ENCODE measurements at regions not wholly inside any gene's neighbourhood (a gene's known extent, or its start where the extent isn't known, plus 50 kb on each side); places are given as distances from the start of the nearest gene placed in this dataset.

GRCh38 chr1:194616835-194617234 is 1430.4 kb upstream of the B3GALT2 start:
- no peak for DNase-seq (ENCODE audit: low read depth in 2 of 3, low spot score in 1 of 3)

GRCh38 chr1:194602184-194602583 is 1415.8 kb upstream of the B3GALT2 start:
- no peak for DNase-seq (ENCODE audit: low read depth in 2 of 3, low spot score in 1 of 3)

- DNase-seq (ENCODE audit: low read depth in 2 of 3, low spot score in 1 of 3), result no peak
Observed at GRCh38 chr1:194600716-194601115, 1414.3 kb upstream of the B3GALT2 start.

GRCh38 chr1:194598098-194598497 is 1411.7 kb upstream of the B3GALT2 start:
- no peak for DNase-seq (ENCODE audit: low read depth in 2 of 3, low spot score in 1 of 3)

- no peak for DNase-seq (ENCODE audit: low read depth in 2 of 3, low spot score in 1 of 3)
Observed at GRCh38 chr1:194586302-194586701, 1399.9 kb upstream of the B3GALT2 start.

- no peak for DNase-seq (ENCODE audit: low read depth in 2 of 3, low spot score in 1 of 3)
Observed at GRCh38 chr1:194584052-194584451, 1397.6 kb upstream of the B3GALT2 start.

GRCh38 chr1:194570476-194570875 is 1384.1 kb upstream of the B3GALT2 start:
- DNase-seq (ENCODE audit: low read depth in 2 of 3, low spot score in 1 of 3), result no peak

GRCh38 chr1:194568610-194569009 is 1382.2 kb upstream of the B3GALT2 start:
- no peak for DNase-seq (ENCODE audit: low read depth in 2 of 3, low spot score in 1 of 3)

- no peak for DNase-seq (ENCODE audit: low read depth in 2 of 3, low spot score in 1 of 3)
Observed at GRCh38 chr1:194548071-194548470, 1361.7 kb upstream of the B3GALT2 start.

- DNase-seq (ENCODE audit: low read depth in 2 of 3, low spot score in 1 of 3), result no peak
Observed at GRCh38 chr1:194544012-194544411, 1357.6 kb upstream of the B3GALT2 start.

- DNase-seq (ENCODE audit: low read depth in 2 of 3, low spot score in 1 of 3), result no peak
Observed at GRCh38 chr1:194538453-194538852, 1352.0 kb upstream of the B3GALT2 start.

- no peak for DNase-seq (ENCODE audit: low read depth in 2 of 3, low spot score in 1 of 3)
Observed at GRCh38 chr1:194537521-194537920, 1351.1 kb upstream of the B3GALT2 start.

- no peak for DNase-seq (ENCODE audit: low read depth in 2 of 3, low spot score in 1 of 3)
Observed at GRCh38 chr1:194535369-194535768, 1349.0 kb upstream of the B3GALT2 start.

GRCh38 chr1:194534784-194535183 is 1348.4 kb upstream of the B3GALT2 start:
- no peak for DNase-seq (ENCODE audit: low read depth in 2 of 3, low spot score in 1 of 3)

GRCh38 chr1:194533641-194534040 is 1347.2 kb upstream of the B3GALT2 start:
- DNase-seq (ENCODE audit: low read depth in 2 of 3, low spot score in 1 of 3), result no peak

GRCh38 chr1:194517567-194517966 is 1331.2 kb upstream of the B3GALT2 start:
- DNase-seq (ENCODE audit: low read depth in 2 of 3, low spot score in 1 of 3), result no peak

GRCh38 chr1:194515916-194516315 is 1329.5 kb upstream of the B3GALT2 start:
- DNase-seq (ENCODE audit: low read depth in 2 of 3, low spot score in 1 of 3), result no peak

GRCh38 chr1:194512957-194513356 is 1326.5 kb upstream of the B3GALT2 start:
- no peak for DNase-seq (ENCODE audit: low read depth in 2 of 3, low spot score in 1 of 3)

- DNase-seq (ENCODE audit: low read depth in 2 of 3, low spot score in 1 of 3), result no peak
Observed at GRCh38 chr1:194512345-194512744, 1325.9 kb upstream of the B3GALT2 start.

GRCh38 chr1:194503209-194503608 is 1316.8 kb upstream of the B3GALT2 start:
- DNase-seq (ENCODE audit: low read depth in 2 of 3, low spot score in 1 of 3), result no peak

- DNase-seq (ENCODE audit: low read depth in 2 of 3, low spot score in 1 of 3), result no peak
Observed at GRCh38 chr1:194495434-194495833, 1309.0 kb upstream of the B3GALT2 start.

- DNase-seq (ENCODE audit: low read depth in 2 of 3, low spot score in 1 of 3), result no peak
Observed at GRCh38 chr1:194487172-194487571, 1300.8 kb upstream of the B3GALT2 start.

GRCh38 chr1:194485432-194485831 is 1299.0 kb upstream of the B3GALT2 start:
- DNase-seq (ENCODE audit: low read depth in 2 of 3, low spot score in 1 of 3), result no peak

- no peak for DNase-seq (ENCODE audit: low read depth in 2 of 3, low spot score in 1 of 3)
Observed at GRCh38 chr1:194478731-194479130, 1292.3 kb upstream of the B3GALT2 start.

All from stimulated activated CD4-positive, alpha-beta T cell treated with anti-CD3 and anti-CD28 coated beads, Interleukin-12 subunit alpha, Interleukin-12 subunit beta, amount 100 ng/mL, for 48 hours (primary cell).